ENCODE measurements at regions not wholly inside any gene's neighbourhood (a gene's known extent, or its start where the extent isn't known, plus 50 kb on each side); places are given as distances from the start of the nearest gene placed in this dataset.

GRCh38 chr12:77685901-77686300, 144.8 kb upstream of the NAV3 start:
- no peak overlapping the region for H2AFZ ChIP-seq (ENCODE audit: control insufficient read depth, low read depth, low read length)
- no peaks in the 10 kb centered on the region for H3K36me3 ChIP-seq (ENCODE audit: control insufficient read depth in 2 of 2, insufficient read depth in 2 of 2, low read length in 1 of 2)
- in situ Hi-C loops (cut with MboI) (loop anchor here (5.0 kb wide), 1 partner anchor 639 kb away; no protein-coding TSS in a partner anchor), intact Hi-C loops (cut with micrococcal nuclease; ENCODE audit: unreplicated experiment) (loop anchor here (1.0 to 10.0 kb wide), 2 partner anchors 534 to 641 kb away; no protein-coding TSS in a partner anchor)
- FAIRE-seq: no peak
- WGBS (ENCODE audit: insufficient coverage, insufficient replicate concordance, low lambda C conversion rate, missing lambda C conversion rate): 17% methylated on average over 2 of the region's 2 CpGs
- DNase-seq (ENCODE audit: low read depth, low spot score): no peak
- no peaks in the 10 kb centered on the region for H3K9me3 ChIP-seq (replicated peaks; ENCODE audit: control insufficient read depth, insufficient read depth, low read length)
- H3K27me3 ChIP-seq (replicated peaks in 1 of 2; ENCODE audit: control insufficient read depth in 2 of 2, insufficient read depth in 2 of 2, low read length in 1 of 2): no peaks in the 10 kb centered on the region
- H3K4me3 ChIP-seq: no peak overlapping the region
- ChIA-PET POLR2A (no interaction called here), SMC1A (ENCODE audit: uncharacterized antibody, unreplicated experiment) (interaction anchor here (0.6 to 1.4 kb wide), 5 partner anchors 9 to 533 kb away, joined by 3 read pairs; no protein-coding TSS in a partner anchor), RAD21 (ENCODE audit: unreplicated experiment) (interaction anchor here (0.9 to 1.4 kb wide), 2 partner anchors 71 to 240 kb away, joined by 3 read pairs; no protein-coding TSS in a partner anchor), CTCF (interaction anchor here (0.8 to 2.6 kb wide), 10 partner anchors 11 to 1066 kb away, joined by 3 to 15 read pairs (median 4); no protein-coding TSS in a partner anchor)
- H4K20me1 ChIP-seq (ENCODE audit: control insufficient read depth, insufficient read depth): no peaks in the 10 kb centered on the region
- H3K4me1 ChIP-seq (ENCODE audit: control insufficient read depth, insufficient read depth, low read length): no peaks in the 10 kb centered on the region
- H3K9ac ChIP-seq (ENCODE audit: control insufficient read depth, insufficient read depth, low read length): no peak overlapping the region
- H3K79me2 ChIP-seq (ENCODE audit: control insufficient read depth, insufficient read depth, low read length): no peaks in the 10 kb centered on the region
- ATAC-seq: no peak
- no peak overlapping the region for H3K4me2 ChIP-seq (ENCODE audit: control insufficient read depth, insufficient read depth)
- TF ChIP-seq SPI1 (IDR thresholded peaks at IDR 0.05; ENCODE audit: borderline replicate concordance, insufficient read depth, low read depth, low read length) (no peak), BCL3 (IDR thresholded peaks at IDR 0.05; ENCODE audit: borderline replicate concordance, insufficient read depth, low read depth, low read length, poor library complexity, severe bottlenecking) (no peak), ESRRA (IDR thresholded peaks at IDR 0.05; ENCODE audit: low read length) (no peak), CREB1 (IDR thresholded peaks at IDR 0.05; ENCODE audit: low read depth) (no peak), ZNF207 (IDR thresholded peaks at IDR 0.05; ENCODE audit: borderline replicate concordance) (no peak), NBN (IDR thresholded peaks at IDR 0.05) (no peak), POLR2A (IDR thresholded peaks at IDR 0.05; ENCODE audit: low read depth, low read length) (no peak), SIN3A (IDR thresholded peaks at IDR 0.05; ENCODE audit: low read depth, low read length) (no peak)
- no TSS peak for BruUV-seq (replicated peaks)
- H3K27ac ChIP-seq (ENCODE audit: control insufficient read depth, insufficient read depth): no peak overlapping the region

Data from GM12878 (cell line).